ENCODE measurements at regions not wholly inside any gene's neighbourhood (a gene's known extent, or its start where the extent isn't known, plus 50 kb on each side); places are given as distances from the start of the nearest gene placed in this dataset.
"Not testable (repeated sequence)": the region's sequence is repeated elsewhere in the genome, so short reads cannot be mapped to it uniquely, and the experiment has no call there.

DNA sequence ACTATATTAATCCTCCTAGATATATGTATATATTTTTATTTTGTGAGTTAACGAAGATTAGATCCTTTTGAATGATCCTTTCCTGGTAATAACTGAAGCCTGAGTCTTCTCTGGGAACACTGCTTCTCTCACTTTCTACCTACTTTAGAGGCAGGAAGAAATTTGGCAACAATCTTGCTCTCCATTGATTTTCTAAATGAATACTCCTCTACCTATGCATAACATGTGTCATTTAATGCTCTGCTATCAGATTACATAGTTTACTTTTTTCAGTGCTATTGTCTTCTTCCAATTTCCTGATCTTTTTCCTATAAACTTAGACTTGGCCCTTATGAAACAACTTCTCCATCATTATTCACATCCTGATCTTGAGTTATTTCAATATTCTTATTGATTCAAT, 60.4 kb upstream of the PDHA2 start:
- no peaks in the 10 kb centered on the region for H3K27me3 Mint-ChIP-seq
- no peaks in the 10 kb centered on the region for H3K4me1 Mint-ChIP-seq
- no peak overlapping the region for H3K27ac Mint-ChIP-seq
- DNase-seq, result no peak
- H3K9me3 Mint-ChIP-seq, result peaks cover 4 to 6% of the 10 kb centered on the region in 2 donors
- no peak overlapping the region for H3K4me3 Mint-ChIP-seq
- no peak for ATAC-seq

DNA sequence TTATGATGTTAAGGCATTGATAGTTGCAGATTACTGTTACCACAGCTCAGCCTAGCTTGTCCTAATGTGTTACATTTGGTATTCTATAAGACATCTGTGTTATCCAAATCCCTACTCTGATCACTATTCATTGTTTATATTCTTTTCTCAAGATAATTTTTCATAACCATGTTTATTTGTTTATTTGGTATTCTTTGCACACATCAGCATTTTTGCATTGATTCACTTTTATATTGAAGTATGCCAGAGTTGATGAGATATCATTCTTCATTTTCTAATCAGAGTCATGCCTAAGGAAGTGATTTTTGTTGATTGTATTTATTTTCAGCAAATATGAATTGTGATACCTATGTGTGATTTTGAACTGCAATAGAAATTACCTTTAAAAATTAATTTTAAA, 61.2 kb upstream of the PDHA2 start:
- no peak for DNase-seq
- Mint-ChIP-seq H3K4me1 (no peaks in the 10 kb centered on the region), H3K27ac (no peak overlapping the region), H3K9me3 (peaks cover 4 to 6% of the 10 kb centered on the region in 2 donors), H3K27me3 (no peaks in the 10 kb centered on the region), H3K4me3 (no peak overlapping the region)
- no peak for ATAC-seq

DNA sequence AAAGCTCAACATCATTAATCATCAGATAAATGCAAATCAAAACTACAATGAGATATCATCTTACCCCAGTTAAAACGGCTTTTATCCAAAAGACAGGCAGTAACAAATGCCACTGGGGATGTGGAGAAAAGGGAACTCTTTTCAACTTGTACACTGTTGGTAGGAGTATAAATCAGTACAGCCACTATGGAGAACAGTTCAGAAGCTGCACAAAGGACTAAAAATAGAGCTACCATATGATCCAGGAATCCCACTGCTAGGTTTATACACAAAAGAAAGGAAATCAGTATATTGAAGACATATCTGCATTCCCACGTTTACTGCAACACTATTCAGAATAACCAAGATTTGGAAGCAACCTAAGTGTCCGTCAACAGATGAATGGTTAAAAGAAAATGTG, 69.3 kb upstream of the PDHA2 start:
- H3K27ac Mint-ChIP-seq, H3K27me3 Mint-ChIP-seq, H3K4me1 Mint-ChIP-seq, H3K4me3 Mint-ChIP-seq, H3K9me3 Mint-ChIP-seq, DNase-seq, ATAC-seq: not testable (repeated sequence)

DNA sequence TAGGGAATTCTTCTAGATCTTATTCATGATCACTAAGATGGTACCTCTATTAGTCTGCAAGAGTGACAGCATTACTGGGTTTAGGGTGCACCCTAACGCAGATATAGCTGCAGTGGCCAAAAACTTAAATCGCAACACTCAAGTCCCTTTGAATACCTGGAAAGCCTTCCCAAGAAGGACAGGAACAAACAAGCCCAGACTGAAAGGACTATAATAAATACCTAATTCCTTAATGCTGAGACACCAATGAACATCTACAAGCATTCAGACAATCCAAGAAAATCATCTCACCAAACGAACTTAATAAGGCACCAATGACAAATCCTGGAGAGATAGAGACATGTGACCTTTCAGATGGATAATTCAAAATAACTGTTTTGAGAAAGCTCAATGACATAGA, 74.9 kb upstream of the PDHA2 start:
- Mint-ChIP-seq H3K9me3 (peaks cover 0 to 13% of the 10 kb centered on the region in 2 donors), H3K4me1 (no peaks in the 10 kb centered on the region), H3K27ac (no peak overlapping the region), H3K4me3 (no peak overlapping the region), H3K27me3 (no peaks in the 10 kb centered on the region)
- ATAC-seq (no peak), DNase-seq (no peak)

DNA sequence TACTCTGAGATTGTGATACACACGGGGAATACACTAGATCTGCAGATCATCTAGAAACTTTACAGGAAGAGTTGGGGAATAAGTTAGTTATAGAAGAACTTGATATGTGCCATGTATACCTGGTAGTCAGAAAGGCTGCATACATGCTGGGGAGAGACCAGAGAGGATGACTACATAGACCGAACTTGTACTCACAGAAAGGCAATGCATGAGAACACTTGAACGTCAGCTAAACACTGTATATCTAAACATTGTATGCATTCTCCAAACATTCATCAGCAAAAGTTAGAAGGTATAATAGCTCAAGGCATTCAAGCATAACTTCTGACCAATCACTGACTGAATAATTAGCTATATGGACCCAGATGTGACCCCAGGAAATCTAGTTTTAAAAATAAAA, 78.0 kb upstream of the PDHA2 start:
- peaks cover 0 to 13% of the 10 kb centered on the region in 2 donors for H3K9me3 Mint-ChIP-seq
- DNase-seq (no peak), ATAC-seq (no peak)
- no peak overlapping the region for H3K27ac Mint-ChIP-seq
- no peaks in the 10 kb centered on the region for H3K27me3 Mint-ChIP-seq
- H3K4me1 Mint-ChIP-seq, result no peaks in the 10 kb centered on the region
- no peak overlapping the region for H3K4me3 Mint-ChIP-seq

DNA sequence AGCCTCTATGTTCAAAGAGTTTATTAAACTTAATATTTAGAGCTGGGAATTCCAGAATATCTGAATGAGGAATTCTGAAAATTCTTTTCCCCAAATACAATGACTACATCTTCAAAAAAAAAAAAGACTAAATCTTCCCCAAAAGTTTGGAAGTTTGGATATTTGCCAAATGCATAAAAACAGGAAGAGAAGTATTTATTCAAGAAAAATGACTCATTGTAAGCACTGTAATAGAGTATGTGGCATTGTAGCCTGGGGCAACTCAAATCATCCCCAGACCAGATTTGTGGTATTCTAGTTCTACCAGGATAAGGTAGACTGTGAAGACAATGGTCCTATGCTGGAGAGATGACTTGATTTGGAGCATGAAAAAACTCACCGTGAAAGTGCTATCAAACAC, 78.5 kb upstream of the PDHA2 start:
- H3K4me1 Mint-ChIP-seq, result no peaks in the 10 kb centered on the region
- no peak overlapping the region for H3K27ac Mint-ChIP-seq
- ATAC-seq (no peak), DNase-seq (no peak)
- H3K9me3 Mint-ChIP-seq, result peaks cover 0 to 13% of the 10 kb centered on the region in 2 donors
- H3K27me3 Mint-ChIP-seq, result no peaks in the 10 kb centered on the region
- no peak overlapping the region for H3K4me3 Mint-ChIP-seq

DNA sequence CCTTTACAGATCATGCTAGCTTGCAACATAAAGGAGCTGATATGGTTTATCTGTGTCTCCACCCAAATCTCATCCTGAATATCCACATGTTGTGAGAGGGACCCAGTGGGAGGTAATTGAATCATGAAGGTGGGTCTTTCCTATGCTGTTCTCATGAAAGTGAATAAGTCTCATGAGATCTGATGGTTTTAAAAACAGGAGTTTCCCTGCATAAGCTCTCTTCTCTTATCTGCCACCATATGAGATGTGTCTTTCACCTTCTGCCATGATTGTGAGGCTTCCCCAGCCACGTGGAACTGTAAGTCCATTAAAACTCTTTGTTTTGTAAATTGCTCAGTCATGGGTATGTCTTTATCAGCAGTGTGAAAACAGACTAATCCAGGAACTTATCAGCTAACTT, 79.2 kb upstream of the PDHA2 start:
- not testable (repeated sequence) for H3K4me3 Mint-ChIP-seq, H3K27ac Mint-ChIP-seq, DNase-seq, H3K27me3 Mint-ChIP-seq, ATAC-seq, H3K4me1 Mint-ChIP-seq
- peaks cover 0 to 13% of the 10 kb centered on the region in 2 donors for H3K9me3 Mint-ChIP-seq

DNA sequence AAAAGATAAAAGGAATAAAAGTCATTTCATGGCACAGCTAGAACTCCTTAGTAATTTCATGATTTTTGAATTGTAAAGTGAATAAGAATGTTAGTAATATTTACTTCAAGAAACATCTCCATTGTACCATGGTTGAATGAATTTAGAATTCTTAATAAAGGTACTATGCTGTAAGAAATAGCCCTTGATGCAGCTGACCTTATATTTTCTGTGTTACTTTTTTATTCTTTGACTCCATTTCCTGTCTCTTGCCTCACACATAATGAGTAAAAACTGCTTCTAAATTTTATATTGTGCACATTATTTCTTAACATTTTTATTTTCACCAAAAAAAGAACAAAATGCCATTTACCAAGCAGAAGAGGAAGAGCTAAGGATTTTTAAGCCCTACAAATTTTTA, 81.9 kb upstream of the PDHA2 start:
- H3K4me1 Mint-ChIP-seq, result no peaks in the 10 kb centered on the region
- H3K4me3 Mint-ChIP-seq, result no peak overlapping the region
- peaks cover 0 to 8% of the 10 kb centered on the region in 2 donors for H3K9me3 Mint-ChIP-seq
- ATAC-seq, result no peak
- DNase-seq, result no peak
- no peaks in the 10 kb centered on the region for H3K27me3 Mint-ChIP-seq
- H3K27ac Mint-ChIP-seq, result no peak overlapping the region

DNA sequence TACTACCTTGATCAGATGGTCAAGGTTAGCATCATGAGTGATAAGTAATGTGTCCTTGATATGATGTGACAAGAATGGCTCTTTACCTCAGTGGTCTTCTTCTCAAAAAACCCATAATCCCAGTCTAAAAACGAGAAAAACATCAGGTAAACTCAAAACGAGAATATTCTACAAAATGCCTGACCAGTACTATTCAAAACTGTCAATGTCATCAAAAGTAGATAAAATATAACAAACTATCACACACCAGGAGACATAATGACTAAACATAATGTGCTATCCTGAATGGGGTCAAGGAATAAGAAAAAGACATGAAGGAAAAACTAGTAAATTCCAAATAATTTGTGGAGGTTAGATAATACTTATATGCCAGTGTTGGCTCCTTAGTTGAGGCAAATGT, 85.2 kb upstream of the PDHA2 start:
- H3K4me1 Mint-ChIP-seq, result no peaks in the 10 kb centered on the region
- no peak overlapping the region for H3K27ac Mint-ChIP-seq
- H3K27me3 Mint-ChIP-seq, result no peaks in the 10 kb centered on the region
- no peak overlapping the region for H3K4me3 Mint-ChIP-seq
- DNase-seq, result no peak
- ATAC-seq, result no peak
- peaks cover 0 to 6% of the 10 kb centered on the region in 2 donors for H3K9me3 Mint-ChIP-seq

DNA sequence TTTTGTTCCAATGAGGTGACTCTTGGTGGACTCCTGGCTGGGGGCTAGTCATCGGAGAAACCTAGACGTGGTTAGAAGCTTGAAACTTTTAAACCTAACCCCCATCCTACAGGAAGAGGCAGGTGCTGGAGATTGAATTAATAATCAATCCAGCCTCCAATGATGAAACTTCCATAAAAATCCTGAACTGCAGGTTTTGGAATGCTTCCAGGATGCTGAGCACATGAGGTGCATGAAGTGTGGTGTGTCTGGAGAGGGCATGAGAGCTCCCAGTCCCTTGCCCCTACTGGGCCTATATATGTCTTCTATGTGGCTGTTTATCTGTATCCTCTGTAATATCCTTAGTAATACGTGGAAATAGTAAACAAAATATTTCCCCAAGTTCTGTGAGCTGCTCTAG, 90.7 kb upstream of the PDHA2 start:
- ATAC-seq, result no peak
- no peak overlapping the region for H3K4me3 Mint-ChIP-seq
- no peaks in the 10 kb centered on the region for H3K4me1 Mint-ChIP-seq
- no peak for DNase-seq
- H3K27ac Mint-ChIP-seq, result no peak overlapping the region
- no peaks in the 10 kb centered on the region for H3K27me3 Mint-ChIP-seq
- peaks cover 0 to 20% of the 10 kb centered on the region in 2 donors for H3K9me3 Mint-ChIP-seq

DNA sequence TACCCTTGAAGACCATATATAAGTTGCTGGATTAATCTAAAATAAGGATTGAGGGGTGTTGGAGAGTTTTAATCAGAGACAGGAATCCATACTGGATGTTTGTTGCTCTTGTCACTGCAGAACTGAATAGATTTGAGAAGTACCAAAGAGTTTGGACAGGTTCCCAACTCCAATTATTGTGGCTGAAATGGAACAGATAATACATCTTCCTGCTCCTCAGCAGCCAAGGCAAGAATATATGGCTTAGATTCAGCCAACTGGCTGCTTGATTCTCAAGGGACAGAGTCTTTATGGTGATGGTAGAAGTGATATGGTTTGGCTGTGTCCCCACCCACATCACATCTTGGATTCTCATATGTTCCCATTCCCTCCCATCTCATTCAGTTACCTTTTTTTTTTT, 97.0 kb upstream of the PDHA2 start:
- H3K27ac Mint-ChIP-seq, result no peak overlapping the region
- H3K9me3 Mint-ChIP-seq, result peaks cover 0 to 25% of the 10 kb centered on the region in 2 donors
- H3K27me3 Mint-ChIP-seq, result no peaks in the 10 kb centered on the region
- DNase-seq, result no peak
- no peak for ATAC-seq
- no peaks in the 10 kb centered on the region for H3K4me1 Mint-ChIP-seq
- H3K4me3 Mint-ChIP-seq, result no peak overlapping the region

DNA sequence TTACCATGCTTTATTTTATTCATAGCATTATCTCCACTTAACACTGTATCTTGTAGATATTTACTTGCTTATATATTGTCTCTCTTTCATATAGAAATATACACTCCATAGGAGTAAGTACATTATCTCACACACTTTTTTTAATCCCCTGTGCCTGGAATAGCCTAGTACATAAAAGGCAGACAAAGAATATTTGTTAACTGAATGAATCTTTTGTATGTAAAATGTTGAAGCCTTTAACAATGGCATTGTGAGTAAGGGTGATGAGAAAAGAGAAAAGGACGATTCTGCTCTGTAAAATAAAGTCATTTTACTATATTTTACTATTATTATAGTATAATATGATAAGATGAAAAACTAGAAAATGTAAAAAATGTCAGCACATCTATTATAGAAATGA, 97.7 kb upstream of the PDHA2 start:
- H3K27ac Mint-ChIP-seq, result no peak overlapping the region
- no peaks in the 10 kb centered on the region for H3K27me3 Mint-ChIP-seq
- H3K9me3 Mint-ChIP-seq, result peaks cover 0 to 25% of the 10 kb centered on the region in 2 donors
- no peaks in the 10 kb centered on the region for H3K4me1 Mint-ChIP-seq
- DNase-seq (no peak), ATAC-seq (no peak)
- H3K4me3 Mint-ChIP-seq, result no peak overlapping the region

DNA sequence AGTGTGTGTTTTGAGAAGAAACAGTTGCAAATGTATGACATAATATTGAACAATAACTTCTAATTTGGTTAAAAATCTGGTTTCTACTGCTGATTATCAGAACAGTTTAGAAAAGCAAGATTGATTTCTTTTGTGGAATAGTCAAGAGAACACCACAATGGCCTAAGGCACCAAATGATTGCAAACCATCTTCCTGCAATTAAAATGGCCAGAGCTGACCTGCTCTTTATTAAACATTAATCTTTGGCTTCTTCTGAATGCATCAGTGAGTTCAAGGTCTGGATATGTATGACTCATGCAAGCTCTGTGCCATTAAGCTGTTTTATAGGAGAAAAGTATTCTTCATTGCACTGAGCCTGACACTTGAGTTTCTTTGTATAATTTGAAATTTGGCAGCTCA, 107.8 kb upstream of the PDHA2 start:
- no peak for ATAC-seq
- H3K4me1 Mint-ChIP-seq, result no peaks in the 10 kb centered on the region
- DNase-seq, result no peak

DNA sequence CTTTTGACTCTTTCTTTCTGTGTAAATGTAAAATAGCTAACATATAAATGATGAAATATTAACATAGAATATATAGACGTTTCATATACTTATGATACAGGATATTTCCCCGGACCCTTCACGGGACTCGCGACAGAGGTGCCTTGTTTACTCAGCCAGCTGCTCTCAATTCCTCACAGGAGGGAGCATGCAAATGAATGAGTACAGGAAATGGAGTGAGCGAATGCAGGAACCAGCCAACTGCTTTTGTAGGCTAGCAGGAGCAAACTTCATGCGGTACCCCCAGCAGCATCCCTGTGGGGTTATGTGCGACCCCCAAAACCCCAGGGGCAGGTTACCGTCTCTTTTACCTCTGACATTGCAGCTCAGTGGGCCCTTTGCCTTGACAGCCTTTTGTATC, 110.3 kb upstream of the PDHA2 start:
- no peaks in the 10 kb centered on the region for H3K9me3 Mint-ChIP-seq
- no peaks in the 10 kb centered on the region for H3K27me3 Mint-ChIP-seq
- no peak overlapping the region for H3K4me3 Mint-ChIP-seq
- no peak overlapping the region for H3K27ac Mint-ChIP-seq
- ATAC-seq (no peak), DNase-seq (no peak)
- no peaks in the 10 kb centered on the region for H3K4me1 Mint-ChIP-seq

More for the DNA sequence above, 107.8 kb upstream of the PDHA2 start:
- Mint-ChIP-seq H3K4me3 (no peak overlapping the region), H3K27me3 (no peaks in the 10 kb centered on the region), H3K27ac (no peak overlapping the region), H3K9me3 (no peaks in the 10 kb centered on the region)

DNA sequence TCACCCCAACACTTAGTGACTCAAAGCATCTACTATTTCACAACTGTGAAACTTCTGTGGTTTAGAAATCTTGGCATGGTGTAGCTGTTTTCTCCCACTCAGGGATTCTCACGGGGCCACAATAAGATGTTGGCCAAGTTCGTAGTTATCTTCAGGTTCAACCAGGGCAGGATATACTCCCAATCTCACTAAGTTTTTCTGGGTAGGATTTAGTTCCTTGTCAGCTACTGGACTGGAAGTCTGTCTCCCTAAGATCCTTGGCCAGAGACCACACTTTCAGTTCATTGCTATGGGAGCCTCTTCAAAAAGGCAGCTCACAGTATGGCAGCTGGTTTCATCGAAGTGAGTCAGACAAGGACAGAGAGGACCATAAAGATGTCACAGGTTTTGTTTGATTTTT, 111.7 kb upstream of the PDHA2 start:
- Mint-ChIP-seq H3K4me3 (no peak overlapping the region), H3K27ac (no peak overlapping the region), H3K9me3 (no peaks in the 10 kb centered on the region), H3K27me3 (no peaks in the 10 kb centered on the region), H3K4me1 (no peaks in the 10 kb centered on the region)
- no peak for DNase-seq
- peak; percentile 35 for ATAC-seq

DNA sequence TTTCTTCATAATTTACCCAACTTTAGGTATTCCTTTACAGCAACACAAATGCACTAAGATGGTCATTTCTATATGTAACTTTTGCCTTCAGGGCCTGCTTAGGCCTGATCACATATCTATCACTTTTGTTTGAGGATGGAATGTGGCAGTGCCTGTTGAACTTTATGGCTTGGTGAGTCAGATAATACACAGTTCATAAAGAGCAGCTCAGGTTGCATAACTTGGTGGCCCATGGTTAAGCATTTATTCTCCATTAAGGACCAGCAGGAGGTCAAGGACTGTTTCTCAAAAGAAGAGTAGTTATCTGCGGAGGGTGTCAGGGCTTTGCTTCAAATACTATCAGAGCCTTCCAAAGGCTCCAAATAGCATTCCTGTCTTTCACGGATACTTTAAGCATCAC, 124.1 kb upstream of the PDHA2 start:
- H3K9me3 Mint-ChIP-seq, result peaks cover 0 to 21% of the 10 kb centered on the region in 2 donors
- H3K27me3 Mint-ChIP-seq, result no peaks in the 10 kb centered on the region
- DNase-seq (no peak), ATAC-seq (no peak)
- no peak overlapping the region for H3K4me3 Mint-ChIP-seq
- H3K27ac Mint-ChIP-seq, result peak overlapping the region in 1 of 2 donors; percentile 69
- no peaks in the 10 kb centered on the region for H3K4me1 Mint-ChIP-seq

DNA sequence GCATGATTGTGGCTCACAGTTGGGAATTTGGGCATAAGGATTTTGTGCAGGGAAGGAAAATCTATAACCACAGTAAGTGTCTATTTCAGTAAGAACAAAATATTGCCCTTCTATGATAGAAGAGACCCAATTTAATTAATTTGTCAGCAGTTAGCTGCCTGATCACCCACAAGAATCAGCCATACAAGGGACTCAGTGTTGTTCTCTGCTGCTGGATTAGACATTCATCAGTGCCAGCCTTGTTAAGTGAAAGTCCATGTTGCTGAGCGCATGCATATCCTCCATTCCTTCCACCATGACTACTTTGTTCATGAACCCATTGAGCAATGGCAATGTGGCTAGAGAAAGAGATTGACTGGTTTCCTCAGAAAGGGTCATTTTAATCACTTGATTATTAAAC, 125.3 kb upstream of the PDHA2 start:
- DNase-seq, result no peak
- no peak for ATAC-seq
- no peaks in the 10 kb centered on the region for H3K27me3 Mint-ChIP-seq
- no peaks in the 10 kb centered on the region for H3K4me1 Mint-ChIP-seq
- H3K4me3 Mint-ChIP-seq, result no peak overlapping the region
- H3K9me3 Mint-ChIP-seq, result peaks cover 0 to 21% of the 10 kb centered on the region in 2 donors
- no peak overlapping the region for H3K27ac Mint-ChIP-seq
